ENCODE measurements at regions not wholly inside any gene's neighbourhood (a gene's known extent, or its start where the extent isn't known, plus 50 kb on each side); places are given as distances from the start of the nearest gene placed in this dataset.

DNA sequence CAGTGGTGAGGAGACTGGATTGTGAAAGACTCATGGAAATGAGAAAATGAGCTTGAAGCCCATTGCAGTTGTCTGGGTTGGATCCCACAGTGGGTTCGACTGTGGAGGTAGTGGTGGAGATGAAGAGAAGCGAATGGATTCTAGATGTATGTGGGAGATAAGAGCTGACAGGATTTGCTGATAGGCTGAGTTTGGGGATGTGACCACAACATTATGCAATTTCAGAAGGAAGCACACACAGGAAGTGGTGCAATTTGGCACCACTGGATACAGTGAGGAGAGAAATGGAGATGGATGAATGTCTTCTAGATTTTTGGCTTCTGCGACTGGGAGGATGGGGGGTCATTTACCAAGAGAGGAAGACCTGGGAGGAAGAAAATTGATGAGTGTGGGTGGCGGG is 64.4 kb upstream of the MAFB start:
- no peak overlapping the region for H3K9ac ChIP-seq (ENCODE audit: insufficient read depth in 1 of 2, low read length in 2 of 2)
- DNase-seq (no peak), ATAC-seq (ENCODE audit: insufficient read depth, low FRiP score) (no peak)
- H3K4me1 ChIP-seq (ENCODE audit: control insufficient read depth in 5 of 5, insufficient read depth in 5 of 5, low read length in 5 of 5): peaks cover 0 to 10% (median 0%) of the 10 kb centered on the region in 5 donors
- no peak overlapping the region for H3K4me3 ChIP-seq
- TF ChIP-seq, protein P1, sequence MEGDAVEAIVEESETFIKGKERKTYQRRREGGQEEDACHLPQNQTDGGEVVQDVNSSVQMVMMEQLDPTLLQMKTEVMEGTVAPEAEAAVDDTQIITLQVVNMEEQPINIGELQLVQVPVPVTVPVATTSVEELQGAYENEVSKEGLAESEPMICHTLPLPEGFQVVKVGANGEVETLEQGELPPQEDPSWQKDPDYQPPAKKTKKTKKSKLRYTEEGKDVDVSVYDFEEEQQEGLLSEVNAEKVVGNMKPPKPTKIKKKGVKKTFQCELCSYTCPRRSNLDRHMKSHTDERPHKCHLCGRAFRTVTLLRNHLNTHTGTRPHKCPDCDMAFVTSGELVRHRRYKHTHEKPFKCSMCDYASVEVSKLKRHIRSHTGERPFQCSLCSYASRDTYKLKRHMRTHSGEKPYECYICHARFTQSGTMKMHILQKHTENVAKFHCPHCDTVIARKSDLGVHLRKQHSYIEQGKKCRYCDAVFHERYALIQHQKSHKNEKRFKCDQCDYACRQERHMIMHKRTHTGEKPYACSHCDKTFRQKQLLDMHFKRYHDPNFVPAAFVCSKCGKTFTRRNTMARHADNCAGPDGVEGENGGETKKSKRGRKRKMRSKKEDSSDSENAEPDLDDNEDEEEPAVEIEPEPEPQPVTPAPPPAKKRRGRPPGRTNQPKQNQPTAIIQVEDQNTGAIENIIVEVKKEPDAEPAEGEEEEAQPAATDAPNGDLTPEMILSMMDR (IDR thresholded peaks at IDR 0.05; ENCODE audit: control extremely low read depth, extremely low read depth): no peak
- H3K9me3 ChIP-seq (ENCODE audit: control insufficient read depth in 4 of 4, insufficient read depth in 3 of 4, low read length in 3 of 4): no peaks in the 10 kb centered on the region
- no peaks in the 10 kb centered on the region for H3K27me3 ChIP-seq (ENCODE audit: control insufficient read depth in 3 of 3, insufficient read depth in 3 of 3, low read length in 2 of 3)
- peak overlapping the region in 1 of 2 donors; percentile 24 for H3K27ac ChIP-seq (ENCODE audit: low read depth in 1 of 2, low read length in 1 of 2)
- no peaks in the 10 kb centered on the region for H3K36me3 ChIP-seq (ENCODE audit: control insufficient read depth in 4 of 4, insufficient read depth in 4 of 4, low read length in 4 of 4)
- 27 to 62% methylated on average over 4 of the region's 4 CpGs for WGBS, 2 donors

DNA sequence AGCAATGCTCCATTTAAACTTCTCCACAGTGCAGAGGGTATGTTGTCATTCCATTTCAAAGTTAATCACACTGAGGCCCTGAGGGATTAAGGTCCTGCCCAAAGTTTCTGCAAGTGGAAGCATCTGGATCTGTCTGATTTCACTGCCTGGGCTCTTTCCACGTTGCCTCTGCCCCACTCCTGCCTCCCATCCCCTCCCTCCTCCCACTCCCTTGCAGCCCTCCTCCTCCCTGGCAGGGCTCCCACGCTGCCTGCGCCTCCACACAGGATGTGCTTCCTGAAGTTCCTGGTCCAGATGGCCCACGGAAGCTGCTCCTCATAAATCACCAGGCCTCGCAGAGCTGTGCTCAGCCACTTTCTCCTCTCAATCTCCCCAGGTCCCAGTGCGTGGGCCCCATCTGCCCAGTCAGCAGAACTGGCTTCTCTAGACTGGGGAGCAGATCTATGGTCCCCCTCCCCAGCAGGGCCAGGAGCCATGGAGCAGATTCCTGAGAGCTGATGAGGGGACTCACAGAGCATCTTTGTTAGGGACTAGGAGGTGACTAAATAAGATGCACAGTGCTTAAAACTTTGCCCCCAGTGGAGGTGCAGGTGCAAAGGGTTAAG is 65.4 kb upstream of the MAFB start:
- no peak for ATAC-seq (ENCODE audit: insufficient read depth, low FRiP score)
- Histone ChIP-seq H3K27me3 (ENCODE audit: control insufficient read depth in 3 of 3, insufficient read depth in 3 of 3, low read length in 2 of 3) (no peaks in the 10 kb centered on the region), H3K9me3 (ENCODE audit: control insufficient read depth in 4 of 4, insufficient read depth in 3 of 4, low read length in 3 of 4) (no peaks in the 10 kb centered on the region), H3K36me3 (ENCODE audit: control insufficient read depth in 4 of 4, insufficient read depth in 4 of 4, low read length in 4 of 4) (no peaks in the 10 kb centered on the region), H3K27ac (ENCODE audit: low read depth in 1 of 2, low read length in 1 of 2) (no peak overlapping the region), H3K4me3 (no peak overlapping the region), H3K4me1 (ENCODE audit: control insufficient read depth in 5 of 5, insufficient read depth in 5 of 5, low read length in 5 of 5) (peaks cover 0 to 10% (median 0%) of the 10 kb centered on the region in 5 donors), H3K9ac (ENCODE audit: insufficient read depth in 1 of 2, low read length in 2 of 2) (no peak overlapping the region)
- DNase-seq: peak; percentile 72 to 92 (median 72)
- WGBS, 2 donors: 33 to 40% methylated on average over 6 of the region's 6 CpGs
- TF ChIP-seq, protein P1 (IDR thresholded peaks at IDR 0.05; ENCODE audit: control extremely low read depth, extremely low read depth): no peak

DNA sequence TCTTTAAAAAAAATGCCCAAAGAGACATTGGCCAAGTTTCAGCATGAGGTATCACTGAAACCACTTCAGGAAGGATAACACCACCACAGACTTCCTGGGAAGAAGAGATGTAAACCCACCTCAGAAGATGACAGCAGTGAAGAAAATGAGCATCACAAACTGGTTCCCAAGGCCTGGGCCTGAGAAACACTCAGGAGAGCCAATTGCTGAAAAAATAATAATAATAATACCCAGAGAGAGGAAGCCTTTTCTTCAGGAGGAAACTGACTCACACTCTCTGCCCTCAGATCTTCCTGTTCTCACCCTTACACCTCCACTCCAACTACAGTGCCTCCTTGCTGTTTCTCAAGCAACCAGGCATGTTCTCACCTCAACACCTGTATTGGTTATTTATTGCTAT is 68.1 kb upstream of the MAFB start:
- ATAC-seq (ENCODE audit: insufficient read depth, low FRiP score): no peak
- Histone ChIP-seq H3K4me3 (no peak overlapping the region), H3K27ac (ENCODE audit: low read depth in 1 of 2, low read length in 1 of 2) (no peak overlapping the region), H3K9me3 (ENCODE audit: control insufficient read depth in 4 of 4, insufficient read depth in 3 of 4, low read length in 3 of 4) (no peaks in the 10 kb centered on the region), H3K27me3 (ENCODE audit: control insufficient read depth in 3 of 3, insufficient read depth in 3 of 3, low read length in 2 of 3) (no peaks in the 10 kb centered on the region), H3K9ac (ENCODE audit: insufficient read depth in 1 of 2, low read length in 2 of 2) (no peak overlapping the region), H3K4me1 (ENCODE audit: control insufficient read depth in 5 of 5, insufficient read depth in 5 of 5, low read length in 5 of 5) (peaks cover 0 to 10% (median 0%) of the 10 kb centered on the region in 5 donors), H3K36me3 (ENCODE audit: control insufficient read depth in 4 of 4, insufficient read depth in 4 of 4, low read length in 4 of 4) (no peaks in the 10 kb centered on the region)
- no peak for DNase-seq
- TF ChIP-seq, protein P1 (IDR thresholded peaks at IDR 0.05; ENCODE audit: control extremely low read depth, extremely low read depth): no peak

DNA sequence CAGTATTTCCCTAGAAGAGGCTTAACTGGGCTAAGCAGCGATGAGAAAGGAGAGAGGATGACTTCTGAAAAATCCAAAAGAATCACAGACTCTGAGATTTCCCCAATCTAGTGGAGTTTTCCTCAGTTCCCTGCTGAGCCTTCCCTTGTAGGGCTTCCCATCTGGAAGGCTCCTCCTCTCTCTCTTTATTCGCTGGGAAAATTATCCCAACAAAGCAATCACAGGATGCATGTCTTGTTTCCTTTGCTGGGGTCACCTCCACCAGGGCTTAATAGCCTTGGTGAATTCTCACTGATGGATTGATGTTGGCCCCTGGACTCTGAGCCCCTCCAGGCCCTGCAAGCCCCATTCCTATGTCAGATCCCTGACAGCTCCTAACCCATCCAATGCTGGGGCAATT is 69.8 kb upstream of the MAFB start:
- Histone ChIP-seq H3K9ac (ENCODE audit: insufficient read depth in 1 of 2, low read length in 2 of 2) (no peak overlapping the region), H3K36me3 (ENCODE audit: control insufficient read depth in 4 of 4, insufficient read depth in 4 of 4, low read length in 4 of 4) (no peaks in the 10 kb centered on the region), H3K27ac (ENCODE audit: low read depth in 1 of 2, low read length in 1 of 2) (no peak overlapping the region), H3K27me3 (ENCODE audit: control insufficient read depth in 3 of 3, insufficient read depth in 3 of 3, low read length in 2 of 3) (no peaks in the 10 kb centered on the region), H3K9me3 (ENCODE audit: control insufficient read depth in 4 of 4, insufficient read depth in 3 of 4, low read length in 3 of 4) (no peaks in the 10 kb centered on the region), H3K4me3 (no peak overlapping the region), H3K4me1 (ENCODE audit: control insufficient read depth in 5 of 5, insufficient read depth in 5 of 5, low read length in 5 of 5) (peaks cover 0 to 10% (median 0%) of the 10 kb centered on the region in 5 donors)
- TF ChIP-seq, protein P1 (IDR thresholded peaks at IDR 0.05; ENCODE audit: control extremely low read depth, extremely low read depth): no peak
- ATAC-seq (ENCODE audit: insufficient read depth, low FRiP score) (no peak), DNase-seq (peak in 1 of 3 donors; percentile 5)
- WGBS, 2 donors: 78 to 83% methylated on average over 2 of the region's 2 CpGs
